ENCODE measurements at regions not wholly inside any gene's neighbourhood (a gene's known extent, or its start where the extent isn't known, plus 50 kb on each side); places are given as distances from the start of the nearest gene placed in this dataset.

DNA sequence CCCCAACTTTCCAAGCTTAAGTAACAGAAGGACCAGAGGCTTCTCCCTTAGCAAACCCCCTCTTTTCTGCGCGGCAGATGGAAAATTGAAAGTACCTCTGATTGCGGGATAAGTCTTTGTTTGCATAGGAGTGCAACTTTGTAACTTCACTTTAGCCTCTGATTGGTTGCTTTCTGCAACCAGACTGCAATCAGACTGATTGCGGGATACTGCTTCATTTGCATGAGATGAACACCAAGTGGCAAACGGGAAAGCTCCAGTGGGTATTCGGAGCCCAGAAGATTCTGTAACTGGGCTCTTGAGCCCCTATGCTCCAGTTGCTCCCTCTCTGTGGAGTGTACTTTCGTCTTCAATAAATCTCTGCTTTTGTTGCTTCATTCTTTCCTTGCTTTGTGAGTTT is 260.6 kb downstream of the BAMBI start (continued):
- no peak for TF ChIP-seq ZNF513 (tag by site-specific recombination; IDR thresholded peaks at IDR 0.05)

GRCh38 chr10:28938745-28939144 is 261.4 kb downstream of the BAMBI start:
- Histone ChIP-seq H3K4me3 (ENCODE audit: low read depth, low read length) (no peak overlapping the region), H3K27ac (ENCODE audit: extremely low read depth, low read depth, low read length) (no peak overlapping the region), H3K4me1 (ENCODE audit: control insufficient read depth, insufficient read depth, low read length) (peaks cover 16% of the 10 kb centered on the region), H3K9me3 (ENCODE audit: control insufficient read depth, insufficient read depth, low read depth, low read length) (no peaks in the 10 kb centered on the region), H3K36me3 (ENCODE audit: control insufficient read depth in 2 of 2, insufficient read depth in 1 of 2, low read length in 2 of 2) (no peaks in the 10 kb centered on the region)
- POLR2A ChIA-PET = no interaction called here
- CTCF ChIA-PET = interaction anchor here (0.6 to 2.4 kb wide), 25 partner anchors 8 to 693 kb away, joined by 3 to 17 read pairs (median 4); no protein-coding TSS in a partner anchor
- TF ChIP-seq ZBTB20 (tag by site-specific recombination; IDR thresholded peaks at IDR 0.05) = peak; percentile 44; the same call in 1 of the 2 replicates
- TF ChIP-seq ZNF157 (tag by site-specific recombination; IDR thresholded peaks at IDR 0.05) = no peak

GRCh38 chr10:28939281-28940157 is 262.2 kb downstream of the BAMBI start:
- Histone ChIP-seq H3K27ac (ENCODE audit: extremely low read depth, low read depth, low read length) (peak overlapping the region; percentile 82), H3K4me1 (ENCODE audit: control insufficient read depth, insufficient read depth, low read length) (peaks cover 16% of the 10 kb centered on the region), H3K9me3 (ENCODE audit: control insufficient read depth, insufficient read depth, low read depth, low read length) (no peaks in the 10 kb centered on the region; the same call in 1 of the 2 replicates), H3K36me3 (ENCODE audit: control insufficient read depth in 2 of 2, insufficient read depth in 1 of 2, low read length in 2 of 2) (no peaks in the 10 kb centered on the region), H3K4me3 (ENCODE audit: low read depth, low read length) (peak overlapping the region; percentile 10)
- ChIA-PET POLR2A (interaction anchor here (0.7 kb wide), 1 partner anchor 255 kb away, joined by 3 read pairs; no protein-coding TSS in a partner anchor), CTCF (interaction anchor here (0.6 to 2.4 kb wide), 31 partner anchors 9 to 365 kb away, joined by 3 to 17 read pairs (median 4); no protein-coding TSS in a partner anchor)
- TF ChIP-seq TCF7L2 (IDR thresholded peaks at IDR 0.05; ENCODE audit: borderline replicate concordance, low read depth, low read length) (no peak), ZNF501 (tag by site-specific recombination; IDR thresholded peaks at IDR 0.05) (peak; percentile 54), OVOL3 (tag by site-specific recombination; IDR thresholded peaks at IDR 0.05) (no peak), ZNF175 (tag by site-specific recombination; IDR thresholded peaks at IDR 0.05) (no peak), ATF2 (tag by site-specific recombination; IDR thresholded peaks at IDR 0.05; ENCODE audit: low read depth) (peak; percentile 76), ZFP3 (tag by site-specific recombination; IDR thresholded peaks at IDR 0.05; ENCODE audit: low read depth) (no peak), SP7 (tag by site-specific recombination; IDR thresholded peaks at IDR 0.05) (peak; percentile 99), MYNN (tag by site-specific recombination; IDR thresholded peaks at IDR 0.05; ENCODE audit: borderline replicate concordance) (no peak; the same call in 1 of the 2 replicates), IKZF3 (tag by site-specific recombination; IDR thresholded peaks at IDR 0.05) (peak; percentile 19; the same call in 1 of the 2 replicates), KLF9 (tag by site-specific recombination; IDR thresholded peaks at IDR 0.05; ENCODE audit: low read depth) (0 out of 2 replicates have a peak, but pooled peaks have one; percentile 48), PBX3 (CRISPR knock-in tag; IDR thresholded peaks at IDR 0.05) (0 out of 2 replicates have a peak, but pooled peaks have one; percentile 27), ZNF600 (tag by site-specific recombination; IDR thresholded peaks at IDR 0.05) (peak; percentile 78), PRDM1 (tag by site-specific recombination; IDR thresholded peaks at IDR 0.05) (no peak), KLF17 (tag by site-specific recombination; IDR thresholded peaks at IDR 0.05) (peak; percentile 47; the same call in 1 of the 2 replicates), ZNF449 (tag by site-specific recombination; IDR thresholded peaks at IDR 0.05) (no peak; the same call in 1 of the 2 replicates), ZNF843 (tag by site-specific recombination; IDR thresholded peaks at IDR 0.05) (peak; percentile 57; the same call in 1 of the 2 replicates)
- TF ChIP-seq, protein P1, sequence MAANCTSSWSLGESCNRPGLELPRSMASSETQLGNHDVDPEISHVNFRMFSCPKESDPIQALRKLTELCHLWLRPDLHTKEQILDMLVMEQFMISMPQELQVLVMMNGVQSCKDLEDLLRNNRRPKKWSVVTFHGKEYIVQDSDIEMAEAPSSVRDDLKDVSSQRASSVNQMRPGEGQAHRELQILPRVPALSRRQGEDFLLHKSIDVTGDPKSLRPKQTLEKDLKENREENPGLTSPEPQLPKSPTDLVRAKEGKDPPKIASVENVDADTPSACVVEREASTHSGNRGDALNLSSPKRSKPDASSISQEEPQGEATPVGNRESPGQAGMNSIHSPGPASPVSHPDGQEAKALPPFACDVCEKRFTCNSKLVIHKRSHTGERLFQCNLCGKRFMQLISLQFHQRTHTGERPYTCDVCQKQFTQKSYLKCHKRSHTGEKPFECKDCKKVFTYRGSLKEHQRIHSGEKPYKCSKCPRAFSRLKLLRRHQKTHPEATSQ (tag by site-specific recombination; IDR thresholded peaks at IDR 0.05) = 0 out of 2 replicates have a peak, but pooled peaks have one; percentile 58
- TF ChIP-seq, protein P2, sequence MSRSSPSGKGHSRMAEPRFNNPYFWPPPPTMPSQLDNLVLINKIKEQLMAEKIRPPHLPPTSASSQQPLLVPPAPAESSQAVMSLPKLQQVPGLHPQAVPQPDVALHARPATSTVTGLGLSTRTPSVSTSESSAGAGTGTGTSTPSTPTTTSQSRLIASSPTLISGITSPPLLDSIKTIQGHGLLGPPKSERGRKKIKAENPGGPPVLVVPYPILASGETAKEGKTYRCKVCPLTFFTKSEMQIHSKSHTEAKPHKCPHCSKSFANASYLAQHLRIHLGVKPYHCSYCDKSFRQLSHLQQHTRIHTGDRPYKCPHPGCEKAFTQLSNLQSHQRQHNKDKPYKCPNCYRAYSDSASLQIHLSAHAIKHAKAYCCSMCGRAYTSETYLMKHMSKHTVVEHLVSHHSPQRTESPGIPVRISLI (tag by site-specific recombination; IDR thresholded peaks at IDR 0.05) = no peak
